Breast epithelium (tissue), 3 donors: ENCODE measurements at regions not wholly inside any gene's neighbourhood (a gene's known extent, or its start where the extent isn't known, plus 50 kb on each side); places are given as distances from the start of the nearest gene placed in this dataset.

Experiments
- CTCF ChIP-seq, 3 donors: fragments of 450-650 bp; IDR thresholded peaks; one replicate each; pipeline ENCODE4 v1.5.1; 2016 to 2017; ENCODE audit warnings: antibody characterized with exemption in 3 of 3, mild to moderate bottlenecking in 3 of 3, moderate library complexity in 3 of 3
- POLR2AphosphoS5 ChIP-seq, 3 donors: sonication (generic); formaldehyde crosslinking; IDR thresholded peaks; one replicate each; pipeline ENCODE4 v1.6.1; 2017; ENCODE audit warnings: antibody characterized with exemption in 3 of 3

DNA sequence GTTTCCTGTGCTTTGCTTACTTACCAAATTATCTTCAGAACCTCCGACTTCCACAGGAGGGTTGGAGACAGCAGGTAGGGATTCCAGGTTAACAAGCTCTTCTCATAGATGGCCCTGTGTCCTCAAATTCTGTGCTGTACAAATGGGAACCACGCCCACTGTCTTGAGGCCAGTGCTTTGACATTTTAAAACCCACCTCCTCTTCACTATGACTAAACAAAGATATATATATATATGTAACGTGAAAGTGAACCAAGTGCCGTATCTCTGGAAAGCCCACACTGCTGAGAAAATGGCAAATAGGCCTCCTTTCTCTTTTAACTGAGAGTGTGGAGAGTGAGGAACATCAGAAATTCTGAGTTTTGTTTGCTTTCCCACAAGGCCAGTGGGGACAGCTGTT, 99.6 kb downstream of the ZBTB18 start:
- TF ChIP-seq CTCF (IDR thresholded peaks at IDR 0.05) (no peak), POLR2AphosphoS5 (IDR thresholded peaks at IDR 0.05) (no peak)
